ENCODE measurements at regions not wholly inside any gene's neighbourhood (a gene's known extent, or its start where the extent isn't known, plus 50 kb on each side); places are given as distances from the start of the nearest gene placed in this dataset.

GRCh38 chr12:90304231-90304630 is 595.6 kb upstream of the ATP2B1 start:
- TF ChIP-seq CTCF (IDR thresholded peaks at IDR 0.05): no peak
- no peak for TF ChIP-seq POLR2A (IDR thresholded peaks at IDR 0.05)
- no peak for TF ChIP-seq POLR2AphosphoS5 (IDR thresholded peaks at IDR 0.05)
- no peak for TF ChIP-seq EP300 (IDR thresholded peaks at IDR 0.05)

All from gastroesophageal sphincter (tissue), 3 donors.